CD8-positive, alpha-beta memory T cell (primary cell): ENCODE measurements at regions not wholly inside any gene's neighbourhood (a gene's known extent, or its start where the extent isn't known, plus 50 kb on each side); places are given as distances from the start of the nearest gene placed in this dataset.

Source experiments
- CTCF ChIA-PET: fragments of 350-600 bp; sonication (Branson Sonifier 250); formaldehyde crosslinking; loops from one replicate; lab custom pipeline; 2021; ENCODE audit warnings: antibody characterized with exemption; lab: Charles Lee
- POLR2A ChIA-PET: fragments of 350-600 bp; sonication (Branson Sonifier 250); formaldehyde crosslinking; loops from one replicate; lab custom pipeline; 2021; ENCODE audit warnings: antibody characterized with exemption; lab: Charles Lee
- DNase-seq, 5 donors: peaks; one replicate each; pipeline versions ENCODE4 v3.0.0 to v3.0.0-alpha.2; 2020 to 2022; ENCODE audit warnings: mixed read lengths in 1 of 5
- H3K27ac ChIP-seq: one replicate; pipeline ENCODE4 v1.7.0; 2013; ENCODE audit warnings: low read depth, mild to moderate bottlenecking, low read length, moderate library complexity
- H3K27me3 ChIP-seq: 2 replicates; pipeline ENCODE4 v1.7.0; 2013; ENCODE audit warnings: low read length, mild to moderate bottlenecking; ENCODE audit not compliant: insufficient read depth, poor library complexity, severe bottlenecking
- H3K36me3 ChIP-seq: 2 replicates; pipeline ENCODE4 v1.7.0; 2013; ENCODE audit warnings: mild to moderate bottlenecking, low read length, moderate library complexity; ENCODE audit not compliant: insufficient read depth
- H3K4me1 ChIP-seq: 2 replicates; pipeline ENCODE4 v1.7.0; 2013; ENCODE audit warnings: mild to moderate bottlenecking, low read length, moderate library complexity; ENCODE audit not compliant: insufficient read depth
- H3K4me3 ChIP-seq: 2 replicates; pipeline ENCODE4 v1.7.0; 2013; ENCODE audit warnings: mild to moderate bottlenecking, low read length
- H3K9me3 ChIP-seq: 2 replicates; pipeline ENCODE4 v1.7.0; 2013; ENCODE audit warnings: mild to moderate bottlenecking, low read length
- H3K27ac Mint-ChIP-seq, 8 donors: one replicate each; pipeline ENCODE4 v1.8.0; 2020 to 2021; ENCODE audit warnings: mixed read lengths in 8 of 8, mild to moderate bottlenecking in 6 of 8, inconsistent platforms in 3 of 8, moderate library complexity in 3 of 8
- H3K27me3 Mint-ChIP-seq, 2 donors: one replicate each; pipeline ENCODE4 v1.8.0; 2020 to 2021; ENCODE audit warnings: mixed read lengths in 2 of 2, mild to moderate bottlenecking in 1 of 2, moderate library complexity in 1 of 2
- H3K36me3 Mint-ChIP-seq, 3 donors: one replicate each; pipeline ENCODE4 v1.8.0; 2020 to 2021; ENCODE audit warnings: mixed read lengths in 3 of 3, inconsistent platforms in 1 of 3, mild to moderate bottlenecking in 1 of 3
- H3K4me1 Mint-ChIP-seq, 3 donors: one replicate each; pipeline ENCODE4 v1.8.0; 2020 to 2021; ENCODE audit warnings: mixed read lengths in 3 of 3, inconsistent platforms in 1 of 3, mild to moderate bottlenecking in 1 of 3
- H3K4me3 Mint-ChIP-seq, 7 donors: one replicate each; pipeline ENCODE4 v1.8.0; 2020 to 2021; ENCODE audit warnings: mixed read lengths in 7 of 7, mild to moderate bottlenecking in 6 of 7, moderate library complexity in 4 of 7, inconsistent platforms in 2 of 7
- H3K9me3 Mint-ChIP-seq, 5 donors: one replicate each; pipeline ENCODE4 v1.8.0; 2020 to 2022; ENCODE audit warnings: mixed read lengths in 5 of 5, mild to moderate bottlenecking in 3 of 5, moderate library complexity in 2 of 5, inconsistent platforms in 1 of 5

GRCh38 chr2:188850786-188851185 lies 123.4 kb upstream of the COL3A1 start:
- no peak overlapping the region for H3K27ac ChIP-seq
- Mint-ChIP-seq H3K4me3 (no peak overlapping the region), H3K9me3 (peaks cover 0 to 25% (median 2%) of the 10 kb centered on the region in 5 donors), H3K27me3 (no peaks in the 10 kb centered on the region), H3K36me3 (no peaks in the 10 kb centered on the region), H3K4me1 (no peaks in the 10 kb centered on the region), H3K27ac (no peak overlapping the region)
- H3K36me3 ChIP-seq = no peaks in the 10 kb centered on the region
- no peak for DNase-seq
- no peaks in the 10 kb centered on the region for H3K27me3 ChIP-seq
- H3K9me3 ChIP-seq = no peaks in the 10 kb centered on the region
- no peaks in the 10 kb centered on the region for H3K4me1 ChIP-seq
- CTCF ChIA-PET = no interaction called here
- POLR2A ChIA-PET = no interaction called here
- H3K4me3 ChIP-seq = no peak overlapping the region

- Mint-ChIP-seq H3K4me3 (no peak overlapping the region), H3K27ac (no peak overlapping the region), H3K9me3 (peaks cover 0 to 25% (median 2%) of the 10 kb centered on the region in 5 donors), H3K36me3 (no peaks in the 10 kb centered on the region), H3K4me1 (no peaks in the 10 kb centered on the region), H3K27me3 (no peaks in the 10 kb centered on the region)
- H3K4me1 ChIP-seq = no peaks in the 10 kb centered on the region
- no peaks in the 10 kb centered on the region for H3K27me3 ChIP-seq
- POLR2A ChIA-PET = no interaction called here
- no peak overlapping the region for H3K4me3 ChIP-seq
- H3K36me3 ChIP-seq = no peaks in the 10 kb centered on the region
- no peak for DNase-seq
- H3K9me3 ChIP-seq = no peaks in the 10 kb centered on the region
- H3K27ac ChIP-seq = no peak overlapping the region
- CTCF ChIA-PET = no interaction called here
Observed at GRCh38 chr2:188851311-188851710, 122.9 kb upstream of the COL3A1 start.

GRCh38 chr2:188851826-188852225 lies 122.3 kb upstream of the COL3A1 start:
- peaks cover 0 to 21% (median 1%) of the 10 kb centered on the region in 5 donors for H3K9me3 Mint-ChIP-seq
- Histone ChIP-seq H3K27me3 (no peaks in the 10 kb centered on the region), H3K27ac (no peak overlapping the region), H3K4me1 (no peaks in the 10 kb centered on the region), H3K36me3 (no peaks in the 10 kb centered on the region), H3K4me3 (no peak overlapping the region), H3K9me3 (no peaks in the 10 kb centered on the region)
- POLR2A ChIA-PET = no interaction called here
- H3K4me3 Mint-ChIP-seq = no peak overlapping the region
- H3K4me1 Mint-ChIP-seq = no peaks in the 10 kb centered on the region
- CTCF ChIA-PET = no interaction called here
- no peak overlapping the region for H3K27ac Mint-ChIP-seq
- no peak for DNase-seq
- H3K36me3 Mint-ChIP-seq = no peaks in the 10 kb centered on the region
- no peaks in the 10 kb centered on the region for H3K27me3 Mint-ChIP-seq

GRCh38 chr2:188852772-188853171 lies 121.4 kb upstream of the COL3A1 start:
- Mint-ChIP-seq H3K4me3 (no peak overlapping the region), H3K4me1 (no peaks in the 10 kb centered on the region), H3K9me3 (peaks cover 0 to 20% (median 1%) of the 10 kb centered on the region in 5 donors), H3K27me3 (no peaks in the 10 kb centered on the region), H3K27ac (no peak overlapping the region), H3K36me3 (no peaks in the 10 kb centered on the region)
- Histone ChIP-seq H3K4me1 (no peaks in the 10 kb centered on the region), H3K27me3 (no peaks in the 10 kb centered on the region), H3K4me3 (no peak overlapping the region), H3K36me3 (no peaks in the 10 kb centered on the region), H3K27ac (no peak overlapping the region), H3K9me3 (no peaks in the 10 kb centered on the region)
- no peak for DNase-seq
- ChIA-PET POLR2A (no interaction called here), CTCF (no interaction called here)

- ChIA-PET POLR2A (no interaction called here), CTCF (no interaction called here)
- no peaks in the 10 kb centered on the region for H3K9me3 ChIP-seq
- H3K27ac ChIP-seq = no peak overlapping the region
- no peaks in the 10 kb centered on the region for H3K27me3 ChIP-seq
- no peaks in the 10 kb centered on the region for H3K36me3 ChIP-seq
- Mint-ChIP-seq H3K9me3 (peaks cover 0 to 15% (median 1%) of the 10 kb centered on the region in 5 donors), H3K36me3 (no peaks in the 10 kb centered on the region), H3K27me3 (no peaks in the 10 kb centered on the region), H3K27ac (no peak overlapping the region), H3K4me3 (no peak overlapping the region), H3K4me1 (no peaks in the 10 kb centered on the region)
- no peak for DNase-seq
- no peaks in the 10 kb centered on the region for H3K4me1 ChIP-seq
- H3K4me3 ChIP-seq = no peak overlapping the region
Observed at GRCh38 chr2:188853307-188853706, 120.9 kb upstream of the COL3A1 start.

- peaks cover 5 to 19% (median 8%) of the 10 kb centered on the region in 5 donors for H3K9me3 Mint-ChIP-seq
- no peaks in the 10 kb centered on the region for H3K27me3 ChIP-seq
- CTCF ChIA-PET = no interaction called here
- H3K27ac Mint-ChIP-seq = no peak overlapping the region
- DNase-seq = no peak
- no peaks in the 10 kb centered on the region for H3K9me3 ChIP-seq
- no peak overlapping the region for H3K4me3 ChIP-seq
- POLR2A ChIA-PET = no interaction called here
- H3K36me3 Mint-ChIP-seq = no peaks in the 10 kb centered on the region
- H3K27me3 Mint-ChIP-seq = no peaks in the 10 kb centered on the region
- no peaks in the 10 kb centered on the region for H3K4me1 ChIP-seq
- H3K4me1 Mint-ChIP-seq = no peaks in the 10 kb centered on the region
- H3K4me3 Mint-ChIP-seq = no peak overlapping the region
- no peaks in the 10 kb centered on the region for H3K36me3 ChIP-seq
- H3K27ac ChIP-seq = no peak overlapping the region
Observed at GRCh38 chr2:188865681-188866080, 108.5 kb upstream of the COL3A1 start.

GRCh38 chr2:188869550-188869949 lies 104.6 kb upstream of the COL3A1 start:
- Histone ChIP-seq H3K4me1 (no peaks in the 10 kb centered on the region), H3K4me3 (no peak overlapping the region), H3K9me3 (no peaks in the 10 kb centered on the region), H3K27ac (no peak overlapping the region), H3K27me3 (no peaks in the 10 kb centered on the region), H3K36me3 (no peaks in the 10 kb centered on the region)
- Mint-ChIP-seq H3K4me1 (no peaks in the 10 kb centered on the region), H3K36me3 (no peaks in the 10 kb centered on the region), H3K27me3 (no peaks in the 10 kb centered on the region), H3K27ac (no peak overlapping the region), H3K4me3 (peak overlapping the region in 1 of 7 donors; percentile 55), H3K9me3 (peaks cover 2 to 10% (median 8%) of the 10 kb centered on the region in 5 donors)
- ChIA-PET POLR2A (no interaction called here), CTCF (no interaction called here)
- DNase-seq = no peak

- no peak overlapping the region for H3K4me3 ChIP-seq
- CTCF ChIA-PET = no interaction called here
- H3K36me3 ChIP-seq = no peaks in the 10 kb centered on the region
- H3K9me3 ChIP-seq = no peaks in the 10 kb centered on the region
- H3K27ac ChIP-seq = no peak overlapping the region
- no peaks in the 10 kb centered on the region for H3K4me1 Mint-ChIP-seq
- no peak for DNase-seq
- POLR2A ChIA-PET = no interaction called here
- H3K27ac Mint-ChIP-seq = no peak overlapping the region
- no peaks in the 10 kb centered on the region for H3K27me3 ChIP-seq
- no peaks in the 10 kb centered on the region for H3K27me3 Mint-ChIP-seq
- no peak overlapping the region for H3K4me3 Mint-ChIP-seq
- H3K36me3 Mint-ChIP-seq = no peaks in the 10 kb centered on the region
- H3K9me3 Mint-ChIP-seq = peaks cover 2 to 9% (median 2%) of the 10 kb centered on the region in 5 donors
- no peaks in the 10 kb centered on the region for H3K4me1 ChIP-seq
Observed at GRCh38 chr2:188870289-188870688, 103.9 kb upstream of the COL3A1 start.

- H3K4me1 ChIP-seq = no peaks in the 10 kb centered on the region
- no peaks in the 10 kb centered on the region for H3K27me3 ChIP-seq
- Mint-ChIP-seq H3K27ac (no peak overlapping the region), H3K27me3 (no peaks in the 10 kb centered on the region), H3K36me3 (no peaks in the 10 kb centered on the region), H3K4me1 (no peaks in the 10 kb centered on the region), H3K4me3 (no peak overlapping the region), H3K9me3 (no peaks in the 10 kb centered on the region)
- H3K9me3 ChIP-seq = no peaks in the 10 kb centered on the region
- no peak overlapping the region for H3K27ac ChIP-seq
- ChIA-PET CTCF (no interaction called here), POLR2A (no interaction called here)
- no peaks in the 10 kb centered on the region for H3K36me3 ChIP-seq
- DNase-seq = no peak
- H3K4me3 ChIP-seq = no peak overlapping the region
Observed at GRCh38 chr2:188875104-188875503, 99.1 kb upstream of the COL3A1 start.
